HepG2 (cell line): ENCODE measurements at regions not wholly inside any gene's neighbourhood (a gene's known extent, or its start where the extent isn't known, plus 50 kb on each side); places are given as distances from the start of the nearest gene placed in this dataset.

Experiments used
- CBX2 ChIP-seq, 2 experiments: fragments of 200-600 bp in 1 of 2; sonication (generic); formaldehyde crosslinking in 1 of 2; IDR thresholded peaks; 2 replicates each; pipeline versions ENCODE4 v1.7.0 to v1.8.1; 2018 to 2022; ENCODE audit warnings: low read depth in 2 of 2, low read length in 1 of 2, mild to moderate bottlenecking in 1 of 2, missing genetic modification reagents in 1 of 2
- FOXJ3 ChIP-seq: sonication (generic); formaldehyde crosslinking; IDR thresholded peaks from 2 replicates; pipeline ENCODE4 v1.4.0; 2020; ENCODE audit warnings: missing genetic modification reagents, mild to moderate bottlenecking, borderline replicate concordance
- NCOA2 ChIP-seq: sonication (generic); formaldehyde crosslinking; IDR thresholded peaks from 2 replicates; pipeline ENCODE4 v1.8.0; 2022; ENCODE audit warnings: inconsistent platforms
- SP5 ChIP-seq: IDR thresholded peaks from 2 replicates; pipeline ENCODE4 v1.6.1; 2016; ENCODE audit warnings: low read depth, borderline replicate concordance
- SSRP1 ChIP-seq: IDR thresholded peaks from 2 replicates; pipeline ENCODE4 v1.6.1; 2016; ENCODE audit warnings: control low read depth
- TBX3 ChIP-seq: fragments of 450-650 bp; IDR thresholded peaks from 2 replicates; pipeline ENCODE4 v1.6.1; 2017; ENCODE audit warnings: antibody characterized with exemption, mild to moderate bottlenecking, inconsistent platforms, borderline replicate concordance
- ZBTB40 ChIP-seq, 2 experiments: fragments of 450-650 bp in 1 of 2; sonication (generic) in 1 of 2; formaldehyde crosslinking in 1 of 2; IDR thresholded peaks; 2 replicates each; pipeline versions ENCODE4 v1.6.1 to v1.8.0; 2016 to 2022; ENCODE audit warnings: antibody characterized with exemption in 1 of 2, mild to moderate bottlenecking in 1 of 2, missing genetic modification reagents in 1 of 2
- ZBTB7A ChIP-seq: sonication (generic); formaldehyde crosslinking; IDR thresholded peaks from 2 replicates; pipeline ENCODE4 v1.8.0; 2022; ENCODE audit warnings: mild to moderate bottlenecking, missing genetic modification reagents
- ZNF510 ChIP-seq: sonication (generic); formaldehyde crosslinking; IDR thresholded peaks from 2 replicates; pipeline ENCODE4 v1.4.0; 2020; ENCODE audit warnings: low read depth, mild to moderate bottlenecking, missing genetic modification reagents
- ZNF672 ChIP-seq: sonication (generic); formaldehyde crosslinking; IDR thresholded peaks from 2 replicates; pipeline ENCODE4 v1.8.1; 2022; ENCODE audit warnings: missing genetic modification reagents

- no peak for TF ChIP-seq ZBTB40 (IDR thresholded peaks at IDR 0.05)
- TF ChIP-seq ZBTB40 (CRISPR knock-in tag; IDR thresholded peaks at IDR 0.05): no peak
- no peak for TF ChIP-seq NCOA2 (CRISPR knock-in tag)
- no peak for TF ChIP-seq ZBTB7A (CRISPR knock-in tag)
- TF ChIP-seq CBX2 (IDR thresholded peaks at IDR 0.05; ENCODE audit: low read depth, low read length): no peak
- no peak for TF ChIP-seq CBX2 (CRISPR knock-in tag; IDR thresholded peaks at IDR 0.05; ENCODE audit: low read depth)
- TF ChIP-seq ZNF510: no peak
- no peak for TF ChIP-seq FOXJ3
- TF ChIP-seq ZNF672 (CRISPR knock-in tag): no peak
- TF ChIP-seq TBX3: no peak
- no peak for TF ChIP-seq SP5
- no peak for TF ChIP-seq SSRP1 (CRISPR knock-in tag)
Measured at GRCh38 chr5:53233645-53234405, 124.3 kb upstream of the MOCS2 start (continued).
